GM18502 (cell line): ENCODE measurements at regions not wholly inside any gene's neighbourhood (a gene's known extent, or its start where the extent isn't known, plus 50 kb on each side); places are given as distances from the start of the nearest gene placed in this dataset.

Experiments
- ATAC-seq: cut with Tn5 transposase; IDR thresholded peaks from one replicate; pipeline ENCODE4 v1.9.1; 2021; ENCODE audit warnings: mild to moderate bottlenecking; ENCODE audit not compliant: unreplicated experiment, poor library complexity

GRCh38 chr2:128969374-128969773, 650.7 kb upstream of the HS6ST1 start:
- no peak for ATAC-seq

GRCh38 chr2:128970332-128971116, 651.9 kb upstream of the HS6ST1 start:
- ATAC-seq: no peak

GRCh38 chr2:128973566-128973965, 654.9 kb upstream of the HS6ST1 start:
- no peak for ATAC-seq

- ATAC-seq: no peak
These were observed 659.5 kb upstream of the HS6ST1 start for GRCh38 chr2:128978212-128978611.

GRCh38 chr2:128979182-128979581, 660.5 kb upstream of the HS6ST1 start:
- no peak for ATAC-seq

GRCh38 chr2:128980475-128980874, 661.8 kb upstream of the HS6ST1 start:
- no peak for ATAC-seq

- no peak for ATAC-seq
These were observed 662.7 kb upstream of the HS6ST1 start for GRCh38 chr2:128981353-128981752.

GRCh38 chr2:128982001-128982400, 663.3 kb upstream of the HS6ST1 start:
- ATAC-seq: no peak

GRCh38 chr2:128982670-128983069, 664.0 kb upstream of the HS6ST1 start:
- no peak for ATAC-seq

- ATAC-seq: no peak
These were observed 664.4 kb upstream of the HS6ST1 start for GRCh38 chr2:128983094-128983493.

- no peak for ATAC-seq
These were observed 665.4 kb upstream of the HS6ST1 start for GRCh38 chr2:128984081-128984480.

GRCh38 chr2:128984855-128985254, 666.2 kb upstream of the HS6ST1 start:
- no peak for ATAC-seq

GRCh38 chr2:128986026-128986715, 667.5 kb upstream of the HS6ST1 start:
- no peak for ATAC-seq

GRCh38 chr2:128986867-128987268, 668.2 kb upstream of the HS6ST1 start:
- ATAC-seq: no peak

GRCh38 chr2:128988326-128988725, 669.7 kb upstream of the HS6ST1 start:
- ATAC-seq: no peak

- ATAC-seq: no peak
These were observed 670.3 kb upstream of the HS6ST1 start for GRCh38 chr2:128988967-128989366.

- ATAC-seq: no peak
These were observed 676.4 kb upstream of the HS6ST1 start for GRCh38 chr2:128995086-128995485.

GRCh38 chr2:128996078-128996477, 677.4 kb upstream of the HS6ST1 start:
- no peak for ATAC-seq

GRCh38 chr2:128997166-128997866, 678.6 kb upstream of the HS6ST1 start:
- no peak for ATAC-seq

- no peak for ATAC-seq
These were observed 683.3 kb upstream of the HS6ST1 start for GRCh38 chr2:129001926-129002325.

- ATAC-seq: no peak
These were observed 684.1 kb upstream of the HS6ST1 start for GRCh38 chr2:129002751-129003150.
